ENCODE measurements at regions not wholly inside any gene's neighbourhood (a gene's known extent, or its start where the extent isn't known, plus 50 kb on each side); places are given as distances from the start of the nearest gene placed in this dataset.

- no peaks in the 10 kb centered on the region for H3K79me2 ChIP-seq (ENCODE audit: control insufficient read depth, insufficient read depth, low read length, poor library complexity)
- H4K91ac ChIP-seq (ENCODE audit: low read depth, low read length): no peak overlapping the region
- no peak overlapping the region for H3K23ac ChIP-seq (ENCODE audit: low read length)
- no peak overlapping the region for H4K8ac ChIP-seq (ENCODE audit: low read depth, low read length)
- no peak overlapping the region for H2BK12ac ChIP-seq (ENCODE audit: low read length)
- no peak overlapping the region for H3K27ac ChIP-seq (ENCODE audit: low read depth, low read length)
- no peak overlapping the region for H3K4me3 ChIP-seq (ENCODE audit: low read depth, low read length)
- no peak overlapping the region for H3K18ac ChIP-seq (ENCODE audit: low read length)
- no peak overlapping the region for H2AK5ac ChIP-seq (ENCODE audit: low read length)
- H3K14ac ChIP-seq (ENCODE audit: low read length): no peak overlapping the region
- no peak for DNase-seq
- H2BK5ac ChIP-seq (ENCODE audit: low read depth, low read length, poor library complexity): no peak overlapping the region
- H3K9me3 ChIP-seq (ENCODE audit: insufficient read depth, low read depth, low read length): no peaks in the 10 kb centered on the region
- no peak overlapping the region for H4K12ac ChIP-seq (ENCODE audit: low read depth, low read length)
- H3K79me1 ChIP-seq (ENCODE audit: low read length): no peaks in the 10 kb centered on the region
- no peaks in the 10 kb centered on the region for H3K27me3 ChIP-seq (ENCODE audit: insufficient read depth, low read length)
- no peak overlapping the region for H3K9ac ChIP-seq (ENCODE audit: low read length)
- no peak overlapping the region for H2BK120ac ChIP-seq (ENCODE audit: insufficient read depth, low read length, poor library complexity)
- H2AFZ ChIP-seq (ENCODE audit: insufficient read depth, low read length, poor library complexity): no peak overlapping the region
- no peaks in the 10 kb centered on the region for H3K36me3 ChIP-seq (ENCODE audit: control insufficient read depth in 1 of 2, insufficient read depth in 2 of 2, low read length in 2 of 2)
- H3K4ac ChIP-seq (ENCODE audit: low read depth, low read length): no peak overlapping the region
- no CpG with 5 or more reads among the region's 3 CpGs for WGBS (ENCODE audit: extremely low coverage, insufficient coverage, insufficient read length)
- H3K4me1 ChIP-seq (ENCODE audit: control insufficient read depth in 1 of 2, insufficient read depth in 2 of 2, low read length in 2 of 2): no peaks in the 10 kb centered on the region
- H3K4me2 ChIP-seq (ENCODE audit: low read length): no peak overlapping the region
Measured at GRCh38 chr17:34712481-34713195, 133.3 kb downstream of the TMEM132E start.

GRCh38 chr17:34711646-34712045 lies 132.3 kb downstream of the TMEM132E start:
- no peak overlapping the region for H4K8ac ChIP-seq (ENCODE audit: low read depth, low read length)
- no peak for DNase-seq
- H3K14ac ChIP-seq (ENCODE audit: low read length): no peak overlapping the region
- WGBS (ENCODE audit: extremely low coverage, insufficient coverage, insufficient read length): no CpG with 5 or more reads among the region's 5 CpGs
- no peak overlapping the region for H3K9ac ChIP-seq (ENCODE audit: low read length)
- H2BK5ac ChIP-seq (ENCODE audit: low read depth, low read length, poor library complexity): no peak overlapping the region
- H3K9me3 ChIP-seq (ENCODE audit: insufficient read depth, low read depth, low read length): no peaks in the 10 kb centered on the region
- no peak overlapping the region for H3K27ac ChIP-seq (ENCODE audit: low read depth, low read length)
- H2BK120ac ChIP-seq (ENCODE audit: insufficient read depth, low read length, poor library complexity): no peak overlapping the region
- H3K23ac ChIP-seq (ENCODE audit: low read length): no peak overlapping the region
- H3K4me2 ChIP-seq (ENCODE audit: low read length): no peak overlapping the region
- no peak overlapping the region for H2AK5ac ChIP-seq (ENCODE audit: low read length)
- no peak overlapping the region for H3K4me3 ChIP-seq (ENCODE audit: low read depth, low read length)
- no peak overlapping the region for H4K12ac ChIP-seq (ENCODE audit: low read depth, low read length)
- no peaks in the 10 kb centered on the region for H3K79me2 ChIP-seq (ENCODE audit: control insufficient read depth, insufficient read depth, low read length, poor library complexity)
- H2AFZ ChIP-seq (ENCODE audit: insufficient read depth, low read length, poor library complexity): no peak overlapping the region
- H3K27me3 ChIP-seq (ENCODE audit: insufficient read depth, low read length): no peaks in the 10 kb centered on the region
- no peak overlapping the region for H4K91ac ChIP-seq (ENCODE audit: low read depth, low read length)
- H3K79me1 ChIP-seq (ENCODE audit: low read length): no peaks in the 10 kb centered on the region
- H2BK12ac ChIP-seq (ENCODE audit: low read length): no peak overlapping the region
- H3K4me1 ChIP-seq (ENCODE audit: control insufficient read depth in 1 of 2, insufficient read depth in 2 of 2, low read length in 2 of 2): no peaks in the 10 kb centered on the region
- no peaks in the 10 kb centered on the region for H3K36me3 ChIP-seq (ENCODE audit: control insufficient read depth in 1 of 2, insufficient read depth in 2 of 2, low read length in 2 of 2)
- no peak overlapping the region for H3K18ac ChIP-seq (ENCODE audit: low read length)
- no peak overlapping the region for H3K4ac ChIP-seq (ENCODE audit: low read depth, low read length)

DNA sequence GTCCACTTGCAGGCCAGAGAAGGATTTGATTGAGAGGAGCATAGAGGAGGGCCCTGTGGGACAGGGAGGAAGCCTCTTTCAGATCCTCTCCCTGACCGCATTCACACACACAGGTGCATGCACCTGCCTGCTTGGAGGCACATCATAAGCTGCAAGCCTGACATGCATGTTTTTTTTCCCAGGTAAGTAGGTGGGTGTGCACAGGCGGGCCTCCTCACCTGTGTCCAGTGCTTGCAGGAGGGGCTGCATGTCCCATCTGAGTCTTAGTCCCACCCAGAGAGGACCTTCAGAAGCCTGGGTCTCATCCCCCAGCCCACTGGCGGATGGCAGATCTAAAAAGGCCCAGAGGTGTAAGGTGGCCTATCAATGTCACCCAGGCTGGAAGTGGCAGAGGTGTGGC lies 130.8 kb downstream of the TMEM132E start:
- Histone ChIP-seq H3K27me3 (ENCODE audit: insufficient read depth, low read length) (no peaks in the 10 kb centered on the region), H3K4ac (ENCODE audit: low read depth, low read length) (no peak overlapping the region), H4K12ac (ENCODE audit: low read depth, low read length) (no peak overlapping the region), H2BK12ac (ENCODE audit: low read length) (no peak overlapping the region), H4K91ac (ENCODE audit: low read depth, low read length) (no peak overlapping the region), H3K79me1 (ENCODE audit: low read length) (no peaks in the 10 kb centered on the region), H2AFZ (ENCODE audit: insufficient read depth, low read length, poor library complexity) (no peak overlapping the region), H3K27ac (ENCODE audit: low read depth, low read length) (no peak overlapping the region), H3K79me2 (ENCODE audit: control insufficient read depth, insufficient read depth, low read length, poor library complexity) (no peaks in the 10 kb centered on the region), H3K14ac (ENCODE audit: low read length) (no peak overlapping the region), H2BK5ac (ENCODE audit: low read depth, low read length, poor library complexity) (no peak overlapping the region), H3K23ac (ENCODE audit: low read length) (no peak overlapping the region), H3K4me1 (ENCODE audit: control insufficient read depth in 1 of 2, insufficient read depth in 2 of 2, low read length in 2 of 2) (no peaks in the 10 kb centered on the region), H3K18ac (ENCODE audit: low read length) (no peak overlapping the region), H3K36me3 (ENCODE audit: control insufficient read depth in 1 of 2, insufficient read depth in 2 of 2, low read length in 2 of 2) (no peaks in the 10 kb centered on the region), H3K9me3 (ENCODE audit: insufficient read depth, low read depth, low read length) (no peaks in the 10 kb centered on the region), H3K9ac (ENCODE audit: low read length) (no peak overlapping the region), H2AK5ac (ENCODE audit: low read length) (no peak overlapping the region), H3K4me2 (ENCODE audit: low read length) (no peak overlapping the region), H2BK120ac (ENCODE audit: insufficient read depth, low read length, poor library complexity) (no peak overlapping the region), H3K4me3 (ENCODE audit: low read depth, low read length) (no peak overlapping the region), H4K8ac (ENCODE audit: low read depth, low read length) (no peak overlapping the region)
- WGBS (ENCODE audit: extremely low coverage, insufficient coverage, insufficient read length): no CpG with 5 or more reads among the region's 3 CpGs
- no peak for DNase-seq

DNA sequence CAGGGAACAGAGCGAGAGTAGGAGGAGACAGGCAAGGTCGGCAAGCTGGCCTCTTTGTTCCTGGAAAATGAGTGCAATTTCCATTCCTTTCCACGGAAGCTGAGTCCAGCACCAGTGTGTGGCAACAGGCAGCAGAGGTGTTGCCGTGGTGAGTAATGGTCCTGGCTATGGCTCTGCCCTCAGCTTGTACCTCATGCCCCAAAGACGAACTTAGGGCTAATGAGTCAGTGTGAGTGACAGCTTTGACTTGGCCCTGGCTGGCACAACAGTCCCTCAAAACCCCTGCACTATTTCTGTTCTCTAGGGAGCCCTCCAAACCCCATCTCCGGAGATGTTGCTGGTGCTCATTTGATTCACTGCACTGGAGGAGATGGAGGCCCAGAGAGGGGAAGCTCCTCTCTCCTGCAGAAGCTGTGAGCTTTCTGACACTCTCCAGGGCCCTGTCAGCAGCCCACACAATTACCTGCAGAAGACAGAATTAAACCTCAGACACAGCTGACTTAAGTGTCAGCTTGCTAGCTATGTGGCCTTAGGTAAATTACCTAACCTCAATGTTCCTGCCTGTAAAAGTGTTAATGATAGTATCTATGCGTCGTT lies 129.9 kb downstream of the TMEM132E start:
- DNase-seq: no peak
- Histone ChIP-seq H3K23ac (ENCODE audit: low read length) (no peak overlapping the region), H3K27me3 (ENCODE audit: insufficient read depth, low read length) (no peaks in the 10 kb centered on the region), H3K9ac (ENCODE audit: low read length) (no peak overlapping the region), H2AK5ac (ENCODE audit: low read length) (no peak overlapping the region), H3K18ac (ENCODE audit: low read length) (no peak overlapping the region), H2BK5ac (ENCODE audit: low read depth, low read length, poor library complexity) (no peak overlapping the region), H3K9me3 (ENCODE audit: insufficient read depth, low read depth, low read length) (no peaks in the 10 kb centered on the region), H3K79me2 (ENCODE audit: control insufficient read depth, insufficient read depth, low read length, poor library complexity) (no peaks in the 10 kb centered on the region), H3K79me1 (ENCODE audit: low read length) (no peaks in the 10 kb centered on the region), H4K12ac (ENCODE audit: low read depth, low read length) (no peak overlapping the region), H3K4me2 (ENCODE audit: low read length) (no peak overlapping the region), H4K91ac (ENCODE audit: low read depth, low read length) (no peak overlapping the region), H2AFZ (ENCODE audit: insufficient read depth, low read length, poor library complexity) (no peak overlapping the region), H3K4me3 (ENCODE audit: low read depth, low read length) (no peak overlapping the region), H3K4me1 (ENCODE audit: control insufficient read depth in 1 of 2, insufficient read depth in 2 of 2, low read length in 2 of 2) (no peaks in the 10 kb centered on the region), H2BK12ac (ENCODE audit: low read length) (no peak overlapping the region), H3K4ac (ENCODE audit: low read depth, low read length) (no peak overlapping the region), H4K8ac (ENCODE audit: low read depth, low read length) (no peak overlapping the region), H2BK120ac (ENCODE audit: insufficient read depth, low read length, poor library complexity) (no peak overlapping the region), H3K14ac (ENCODE audit: low read length) (no peak overlapping the region), H3K27ac (ENCODE audit: low read depth, low read length) (no peak overlapping the region), H3K36me3 (ENCODE audit: control insufficient read depth in 1 of 2, insufficient read depth in 2 of 2, low read length in 2 of 2) (no peaks in the 10 kb centered on the region)
- WGBS (ENCODE audit: extremely low coverage, insufficient coverage, insufficient read length): no CpG with 5 or more reads among the region's 8 CpGs

Data from trophoblast cell (in vitro differentiated cells and primary cell).